Type B pancreatic cell (in vitro differentiated cells): ENCODE measurements at regions not wholly inside any gene's neighbourhood (a gene's known extent, or its start where the extent isn't known, plus 50 kb on each side); places are given as distances from the start of the nearest gene placed in this dataset.
A peak's percentile ranks its signal among the peaks of the same experiment; 100 is the strongest.

Experiments used
- DNase-seq: peaks from one replicate; pipeline ENCODE4 v3.0.0; 2021; ENCODE audit warnings: mixed read lengths; ENCODE audit not compliant: unreplicated experiment; ENCODE audit errors: extremely low spot score
- H3K27ac Mint-ChIP-seq: 2 replicates; pipeline ENCODE4 v1.8.0; 2021; ENCODE audit warnings: mild to moderate bottlenecking, mixed read lengths
- H3K27me3 Mint-ChIP-seq: 2 replicates; pipeline ENCODE4 v1.8.0; 2021; ENCODE audit warnings: mixed read lengths
- H3K36me3 Mint-ChIP-seq: 2 replicates; pipeline ENCODE4 v1.8.0; 2021; ENCODE audit warnings: mixed read lengths
- H3K4me1 Mint-ChIP-seq: one replicate; pipeline ENCODE4 v1.8.0; 2021; ENCODE audit warnings: mixed read lengths; ENCODE audit not compliant: unreplicated experiment
- H3K4me3 Mint-ChIP-seq: 2 replicates; pipeline ENCODE4 v1.8.0; 2021; ENCODE audit warnings: mild to moderate bottlenecking, mixed read lengths
- H3K9me3 Mint-ChIP-seq: 2 replicates; pipeline ENCODE4 v1.8.0; 2021; ENCODE audit warnings: mixed read lengths
- TF ChIP-seq, protein P1 (sequence below): fragments of 200-600 bp; sonication (generic); conservative IDR thresholded peaks from 2 replicates; pipeline ENCODE4 v1.5.0; 2021; ENCODE audit warnings: antibody characterized with exemption, mild to moderate bottlenecking

DNA sequence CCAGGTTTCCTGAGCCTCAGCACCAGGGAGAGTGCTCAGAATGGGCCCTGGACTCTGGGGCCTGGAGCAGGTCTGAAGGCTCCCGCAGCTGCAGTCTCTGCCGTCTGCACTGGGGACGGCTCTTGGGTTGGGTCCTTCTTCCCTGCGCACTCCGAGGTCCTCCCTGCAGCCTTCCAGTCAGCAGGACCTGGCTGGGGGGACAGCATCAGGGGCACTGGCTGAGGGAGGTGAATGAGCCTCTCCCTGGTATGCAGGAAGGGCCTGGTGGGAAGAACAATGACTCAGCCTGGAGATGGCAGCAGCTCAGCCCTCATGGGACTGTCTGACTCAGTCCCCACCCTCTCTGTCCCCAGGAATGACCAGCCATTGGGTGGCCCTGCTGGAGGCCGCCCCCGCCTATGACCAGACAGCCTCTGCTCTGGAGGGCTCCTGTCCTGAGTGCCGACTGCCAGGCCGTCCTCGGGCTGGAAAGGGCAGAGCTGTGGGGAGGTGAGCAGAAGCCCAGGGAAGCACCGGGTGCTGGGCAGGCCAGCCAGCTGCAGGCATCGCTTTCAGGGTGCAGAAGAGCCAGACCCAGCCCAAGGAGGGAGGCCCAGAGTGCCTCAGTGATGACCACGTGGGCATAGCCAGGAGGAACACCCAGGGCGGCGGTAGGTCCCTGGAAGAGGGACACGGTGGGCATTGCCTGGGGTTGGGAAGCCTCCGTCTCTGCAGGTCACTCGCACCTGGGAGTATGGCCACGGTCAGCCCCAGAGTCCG is 455.0 kb downstream of the BRD1 start:
- H3K36me3 Mint-ChIP-seq, result no peaks in the 10 kb centered on the region
- no peak overlapping the region for H3K27ac Mint-ChIP-seq
- H3K9me3 Mint-ChIP-seq, result no peaks in the 10 kb centered on the region
- H3K4me1 Mint-ChIP-seq, result no peaks in the 10 kb centered on the region
- H3K4me3 Mint-ChIP-seq, result no peak overlapping the region
- DNase-seq, result peak; percentile 63
- H3K27me3 Mint-ChIP-seq, result peaks cover 13% of the 10 kb centered on the region
- TF ChIP-seq, protein P1, sequence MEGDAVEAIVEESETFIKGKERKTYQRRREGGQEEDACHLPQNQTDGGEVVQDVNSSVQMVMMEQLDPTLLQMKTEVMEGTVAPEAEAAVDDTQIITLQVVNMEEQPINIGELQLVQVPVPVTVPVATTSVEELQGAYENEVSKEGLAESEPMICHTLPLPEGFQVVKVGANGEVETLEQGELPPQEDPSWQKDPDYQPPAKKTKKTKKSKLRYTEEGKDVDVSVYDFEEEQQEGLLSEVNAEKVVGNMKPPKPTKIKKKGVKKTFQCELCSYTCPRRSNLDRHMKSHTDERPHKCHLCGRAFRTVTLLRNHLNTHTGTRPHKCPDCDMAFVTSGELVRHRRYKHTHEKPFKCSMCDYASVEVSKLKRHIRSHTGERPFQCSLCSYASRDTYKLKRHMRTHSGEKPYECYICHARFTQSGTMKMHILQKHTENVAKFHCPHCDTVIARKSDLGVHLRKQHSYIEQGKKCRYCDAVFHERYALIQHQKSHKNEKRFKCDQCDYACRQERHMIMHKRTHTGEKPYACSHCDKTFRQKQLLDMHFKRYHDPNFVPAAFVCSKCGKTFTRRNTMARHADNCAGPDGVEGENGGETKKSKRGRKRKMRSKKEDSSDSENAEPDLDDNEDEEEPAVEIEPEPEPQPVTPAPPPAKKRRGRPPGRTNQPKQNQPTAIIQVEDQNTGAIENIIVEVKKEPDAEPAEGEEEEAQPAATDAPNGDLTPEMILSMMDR, result no peak

DNA sequence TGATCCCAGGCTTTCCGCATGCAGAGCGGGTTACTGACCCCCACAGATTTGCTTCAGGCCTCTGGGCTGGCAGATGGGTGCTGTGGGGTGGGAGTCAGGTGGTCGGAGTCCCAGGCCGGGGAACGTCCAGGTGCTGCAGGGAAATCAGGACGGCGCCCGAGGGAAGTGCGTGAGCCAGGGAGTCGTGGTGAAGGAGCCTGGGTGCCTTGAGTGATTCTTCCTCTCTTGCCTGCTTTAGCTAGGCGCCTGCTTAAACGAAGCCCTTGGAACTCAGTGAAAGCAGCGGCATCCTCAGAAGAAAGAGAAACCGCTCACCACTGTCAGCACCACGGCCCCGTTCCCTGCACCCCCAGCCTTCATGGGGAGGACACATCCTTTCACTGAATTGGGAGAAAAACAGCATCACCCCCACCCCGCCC is 455.6 kb downstream of the BRD1 start:
- H3K4me1 Mint-ChIP-seq, result no peaks in the 10 kb centered on the region
- H3K27ac Mint-ChIP-seq, result no peak overlapping the region
- TF ChIP-seq, protein P1, result no peak
- DNase-seq, result peak; percentile 52
- H3K4me3 Mint-ChIP-seq, result no peak overlapping the region
- peaks cover 9% of the 10 kb centered on the region for H3K27me3 Mint-ChIP-seq
- no peaks in the 10 kb centered on the region for H3K9me3 Mint-ChIP-seq
- no peaks in the 10 kb centered on the region for H3K36me3 Mint-ChIP-seq

DNA sequence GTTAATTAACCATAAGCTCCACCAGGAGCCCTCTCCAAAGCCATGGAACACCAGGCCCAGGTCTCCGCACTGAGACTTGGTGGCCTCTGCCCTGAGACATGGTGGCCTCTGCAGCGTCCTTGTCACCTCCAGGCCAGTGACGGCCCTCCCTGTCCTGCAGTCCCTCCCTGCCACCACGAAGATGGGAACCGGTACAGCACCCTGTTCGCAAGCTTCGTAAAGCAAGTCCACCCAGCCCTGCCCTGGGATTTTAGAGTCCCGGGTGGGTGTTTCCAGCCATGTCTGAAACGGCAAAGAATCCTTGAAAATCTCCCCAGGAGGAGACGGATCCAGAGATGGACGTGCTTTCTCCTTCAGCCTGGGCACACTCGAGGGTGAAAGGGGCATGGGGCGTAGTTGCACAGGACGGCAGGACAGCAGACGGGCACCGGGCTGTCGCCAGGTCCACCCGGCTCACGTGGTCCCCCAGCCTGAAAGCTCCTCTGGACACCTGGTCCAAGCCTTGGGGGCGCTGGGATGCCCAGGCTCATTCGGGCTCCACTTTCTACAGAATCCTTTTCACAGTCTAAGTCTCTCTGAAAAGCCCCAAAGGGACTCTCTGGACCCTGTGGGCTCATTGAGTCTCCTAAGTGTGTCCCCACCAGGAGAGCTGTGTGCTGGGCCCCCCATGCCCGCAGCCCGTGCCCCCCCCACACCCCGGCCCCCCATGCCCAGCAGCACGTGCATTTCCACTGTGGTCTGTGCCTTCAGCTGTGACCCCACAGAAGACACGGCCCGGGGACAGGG is 456.2 kb downstream of the BRD1 start:
- Mint-ChIP-seq H3K36me3 (no peaks in the 10 kb centered on the region), H3K4me3 (no peak overlapping the region), H3K27me3 (peaks cover 9% of the 10 kb centered on the region), H3K27ac (no peak overlapping the region), H3K9me3 (no peaks in the 10 kb centered on the region), H3K4me1 (no peaks in the 10 kb centered on the region)
- TF ChIP-seq, protein P1, result no peak
- DNase-seq, result peak; percentile 58

DNA sequence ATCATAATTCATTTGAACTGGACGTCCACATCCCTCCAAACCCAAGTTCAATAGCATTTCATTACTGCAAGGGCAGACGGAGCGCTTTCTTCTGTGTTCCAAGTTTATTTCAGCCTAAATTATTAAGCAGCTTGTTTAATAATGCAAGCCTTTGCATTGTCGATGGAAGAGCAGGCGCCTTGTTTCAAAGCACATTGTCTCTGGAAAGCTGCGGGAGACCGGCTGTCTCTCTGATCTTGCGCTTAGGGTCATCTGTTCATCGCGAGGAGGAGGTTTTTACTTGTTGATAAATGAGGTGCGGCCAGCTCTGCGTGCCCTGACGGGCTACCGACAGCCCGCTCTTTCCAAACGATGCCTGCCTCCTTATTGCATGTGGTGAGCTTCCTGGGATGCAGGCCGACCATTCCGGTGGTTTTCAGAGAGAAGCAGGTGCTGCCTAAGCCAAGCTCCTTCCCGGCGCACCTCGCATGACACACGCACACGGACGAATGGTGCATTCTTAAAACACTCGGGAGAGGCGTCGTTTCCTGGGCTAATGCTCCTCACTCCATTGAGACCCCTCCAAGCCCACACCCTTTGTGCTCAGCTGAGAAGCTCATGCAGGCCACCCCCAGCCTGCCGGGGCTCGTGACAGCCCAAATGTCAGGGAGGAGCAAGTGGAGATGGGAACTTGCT is 456.9 kb downstream of the BRD1 start:
- TF ChIP-seq, protein P1, result no peak
- Mint-ChIP-seq H3K4me1 (no peaks in the 10 kb centered on the region), H3K4me3 (no peak overlapping the region), H3K27ac (no peak overlapping the region), H3K36me3 (no peaks in the 10 kb centered on the region), H3K9me3 (no peaks in the 10 kb centered on the region), H3K27me3 (peaks cover 10% of the 10 kb centered on the region)
- peak; percentile 32 for DNase-seq

DNA sequence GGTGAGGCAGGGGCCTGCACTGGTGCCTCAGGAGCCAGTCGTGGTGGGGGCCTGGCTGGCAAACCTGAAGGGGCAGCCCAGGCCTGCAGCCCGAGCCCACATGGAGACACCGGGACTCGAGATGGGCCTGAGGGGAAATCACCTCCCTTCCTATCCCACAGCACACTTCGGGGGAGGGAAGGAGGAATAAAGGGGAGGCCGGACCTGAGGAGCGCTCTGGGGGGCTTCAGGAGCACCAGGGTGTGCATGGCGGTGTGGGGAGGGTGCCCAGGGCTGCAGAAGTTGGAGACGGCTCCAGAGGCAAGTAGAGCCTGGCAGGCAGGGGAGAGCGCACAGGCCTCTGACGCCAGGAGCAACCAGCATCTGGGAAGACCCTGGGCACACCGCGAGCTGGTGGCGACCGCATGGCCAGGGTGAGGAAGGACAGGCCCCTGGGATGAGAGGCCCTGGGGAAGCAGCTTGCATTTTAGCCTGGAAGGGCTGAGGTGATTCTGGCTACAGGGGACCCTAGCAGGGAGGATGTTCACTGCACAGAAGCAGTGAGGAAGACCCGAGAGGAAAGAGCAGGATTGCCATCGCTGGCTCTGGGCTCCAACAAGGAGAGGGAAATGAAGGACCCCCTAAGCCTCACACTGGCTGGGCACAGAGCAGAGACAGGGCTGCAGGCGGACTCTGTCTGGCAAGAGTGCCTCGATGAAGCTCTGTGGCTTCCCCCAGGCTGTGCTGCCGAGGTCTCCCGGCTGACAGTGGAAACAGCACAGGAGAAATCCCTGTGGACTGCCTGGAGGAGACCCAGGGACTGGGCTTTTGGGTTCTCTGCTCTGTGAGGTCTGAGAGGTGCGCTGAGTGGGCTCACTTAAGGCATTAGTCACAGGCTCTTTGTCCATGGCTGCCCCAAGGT is 457.7 kb downstream of the BRD1 start:
- H3K36me3 Mint-ChIP-seq, result no peaks in the 10 kb centered on the region
- H3K4me1 Mint-ChIP-seq, result no peaks in the 10 kb centered on the region
- TF ChIP-seq, protein P1, result no peak
- no peak overlapping the region for H3K4me3 Mint-ChIP-seq
- peak; percentile 59 for DNase-seq
- H3K9me3 Mint-ChIP-seq, result no peaks in the 10 kb centered on the region
- no peak overlapping the region for H3K27ac Mint-ChIP-seq
- H3K27me3 Mint-ChIP-seq, result peaks cover 12% of the 10 kb centered on the region
